ENCODE measurements at regions not wholly inside any gene's neighbourhood (a gene's known extent, or its start where the extent isn't known, plus 50 kb on each side); places are given as distances from the start of the nearest gene placed in this dataset.
"Not testable (repeated sequence)": the region's sequence is repeated elsewhere in the genome, so short reads cannot be mapped to it uniquely, and the experiment has no call there.

GRCh38 chr20:30660982-30661381 is 596.5 kb upstream of the DEFB115 start:
- not testable (repeated sequence) for DNase-seq

GRCh38 chr20:30668418-30668817 is 589.0 kb upstream of the DEFB115 start:
- DNase-seq: not testable (repeated sequence)

- DNase-seq: not testable (repeated sequence)
Observed at GRCh38 chr20:30669330-30670029, 588.0 kb upstream of the DEFB115 start.

GRCh38 chr20:30671120-30671519 is 586.3 kb upstream of the DEFB115 start:
- DNase-seq: not testable (repeated sequence)

GRCh38 chr20:30675988-30676564 is 581.4 kb upstream of the DEFB115 start:
- DNase-seq: not testable (repeated sequence)

GRCh38 chr20:30682236-30682635 is 575.2 kb upstream of the DEFB115 start:
- DNase-seq: not testable (repeated sequence)

GRCh38 chr20:30712861-30713260 is 544.6 kb upstream of the DEFB115 start:
- not testable (repeated sequence) for DNase-seq

- not testable (repeated sequence) for DNase-seq
Observed at GRCh38 chr20:30719415-30720199, 537.9 kb upstream of the DEFB115 start.

- DNase-seq: not testable (repeated sequence)
Observed at GRCh38 chr20:30723511-30723910, 534.0 kb upstream of the DEFB115 start.

- DNase-seq: not testable (repeated sequence)
Observed at GRCh38 chr20:30723934-30724687, 533.4 kb upstream of the DEFB115 start.

- not testable (repeated sequence) for DNase-seq
Observed at GRCh38 chr20:30724688-30725074, 532.8 kb upstream of the DEFB115 start.

- not testable (repeated sequence) for DNase-seq
Observed at GRCh38 chr20:30725188-30725587, 532.3 kb upstream of the DEFB115 start.

GRCh38 chr20:30728271-30728885 is 529.1 kb upstream of the DEFB115 start:
- DNase-seq: not testable (repeated sequence)

All from muscle of back (tissue), 3 donors.